IMR-90 (cell line): ENCODE measurements at regions not wholly inside any gene's neighbourhood (a gene's known extent, or its start where the extent isn't known, plus 50 kb on each side); places are given as distances from the start of the nearest gene placed in this dataset.

Experiments
- ATAC-seq: fragments of 200-7000 bp; cut with Tn5 transposase; 2 replicates; pipeline ENCODE4 v1.9.1; 2020; ENCODE audit warnings: low read depth, mild to moderate bottlenecking, moderate library complexity
- BruUV-seq: library from RNA; stranded (reverse); fragments of 400-500 nt; replicated peaks from 2 replicates; lab custom pipeline; 2021; lab: Mats Ljungman, UMichigan
- CTCF ChIA-PET: fragments of 300-600 bp; formaldehyde crosslinking; extraction: SDS; loops from one replicate; lab custom pipeline; 2021; ENCODE audit warnings: antibody characterized with exemption; lab: Yijun Ruan, JAX
- POLR2A ChIA-PET: fragments of 300-600 bp; sonication (Branson Sonifier 250); formaldehyde crosslinking; loops from one replicate; lab custom pipeline; 2022; ENCODE audit warnings: antibody characterized with exemption; ENCODE audit not compliant: unreplicated experiment; lab: Charles Lee
- DNase-seq: peaks from one replicate; pipeline ENCODE4 v3.0.0; 2013
- H2AFZ ChIP-seq: replicated peaks from 2 replicates; pipeline ENCODE3; 2013; ENCODE audit warnings: low read length, mild to moderate bottlenecking; ENCODE audit not compliant: poor library complexity
- H2AK5ac ChIP-seq: 2 replicates; pipeline ENCODE4 v1.6.1; 2013; ENCODE audit warnings: low read depth, low read length, inconsistent platforms
- H2AK9ac ChIP-seq: replicated peaks from 2 replicates; pipeline ENCODE3; 2013; ENCODE audit warnings: mild to moderate bottlenecking, low read depth, low read length, moderate library complexity; ENCODE audit not compliant: poor library complexity
- H2BK120ac ChIP-seq: 2 replicates; pipeline ENCODE4 v1.6.1; 2013; ENCODE audit warnings: low read depth, low read length, inconsistent platforms
- H2BK15ac ChIP-seq: 3 replicates; pipeline ENCODE4 v1.6.1; 2013; ENCODE audit warnings: low read depth, low read length, inconsistent platforms
- H2BK20ac ChIP-seq: 2 replicates; pipeline ENCODE4 v1.6.1; 2013; ENCODE audit warnings: low read depth, mild to moderate bottlenecking, inconsistent platforms, low read length, moderate library complexity
- H2BK5ac ChIP-seq: 2 replicates; pipeline ENCODE4 v1.6.1; 2013; ENCODE audit warnings: mild to moderate bottlenecking, low read depth, low read length, inconsistent platforms; ENCODE audit not compliant: poor library complexity, severe bottlenecking
- H3K14ac ChIP-seq: replicated peaks from 2 replicates; pipeline ENCODE4 v1.6.1; 2013; ENCODE audit warnings: low read depth, low read length, inconsistent platforms
- H3K18ac ChIP-seq: 2 replicates; pipeline ENCODE4 v1.6.1; 2013; ENCODE audit warnings: low read depth, low read length, control low read depth
- H3K23ac ChIP-seq: 2 replicates; pipeline ENCODE4 v1.6.1; 2013; ENCODE audit warnings: low read depth, low read length, inconsistent platforms
- H3K27ac ChIP-seq: 2 replicates; pipeline ENCODE4 v1.5.1; 2013; ENCODE audit warnings: mild to moderate bottlenecking, control low read depth, low read length; ENCODE audit not compliant: insufficient read depth
- H3K27me3 ChIP-seq: 2 replicates; pipeline ENCODE4 v1.6.1; 2013; ENCODE audit warnings: low read length; ENCODE audit not compliant: control insufficient read depth, insufficient read depth
- H3K36me3 ChIP-seq: 2 replicates; pipeline ENCODE4 v1.6.1; 2013; ENCODE audit warnings: low read length, mixed read lengths; ENCODE audit not compliant: control insufficient read depth, insufficient read depth
- H3K4ac ChIP-seq: 2 replicates; pipeline ENCODE4 v1.6.1; 2013; ENCODE audit warnings: low read depth, low read length, inconsistent platforms
- H3K4me1 ChIP-seq: 2 replicates; pipeline ENCODE4 v1.6.1; 2013; ENCODE audit warnings: low read length, mixed read lengths; ENCODE audit not compliant: control insufficient read depth, insufficient read depth
- H3K4me2 ChIP-seq: 2 replicates; pipeline ENCODE4 v1.6.1; 2013; ENCODE audit warnings: low read depth, mild to moderate bottlenecking, control low read depth, low read length, moderate library complexity
- H3K4me3 ChIP-seq: 2 replicates; pipeline ENCODE4 v1.5.1; 2013; ENCODE audit warnings: low read depth, mild to moderate bottlenecking, control low read depth, low read length, moderate library complexity; ENCODE audit not compliant: insufficient read depth
- H3K56ac ChIP-seq: 2 replicates; pipeline ENCODE4 v1.6.1; 2013; ENCODE audit warnings: low read length, inconsistent platforms; ENCODE audit not compliant: insufficient read depth; ENCODE audit errors: extremely low read depth
- H3K79me1 ChIP-seq, 2 experiments: 2 replicates each; pipeline ENCODE4 v1.6.1; 2013; ENCODE audit warnings: low read length in 2 of 2, inconsistent platforms in 1 of 2, low read depth in 1 of 2
- H3K9ac ChIP-seq: 2 replicates; pipeline ENCODE4 v1.6.1; 2013; ENCODE audit warnings: low read depth, low read length, control low read depth
- H3K9me1 ChIP-seq: 2 replicates; pipeline ENCODE4 v1.6.1; 2013; ENCODE audit warnings: low read length, inconsistent platforms; ENCODE audit not compliant: insufficient read depth
- H3K9me3 ChIP-seq: 2 replicates; pipeline ENCODE4 v1.6.1; 2013; ENCODE audit warnings: low read length; ENCODE audit not compliant: control insufficient read depth, insufficient read depth
- H4K20me1 ChIP-seq: 2 replicates; pipeline ENCODE4 v1.6.1; 2013; ENCODE audit warnings: low read length, inconsistent platforms; ENCODE audit not compliant: insufficient read depth
- H4K5ac ChIP-seq: 2 replicates; pipeline ENCODE4 v1.6.1; 2013; ENCODE audit warnings: mild to moderate bottlenecking, low read depth, low read length, control low read depth
- H4K8ac ChIP-seq, 2 experiments: 2 replicates each; pipeline ENCODE4 v1.6.1; 2013; ENCODE audit warnings: low read depth in 2 of 2, low read length in 2 of 2, control low read depth in 1 of 2, inconsistent platforms in 1 of 2
- H4K91ac ChIP-seq: 2 replicates; pipeline ENCODE4 v1.6.1; 2013; ENCODE audit warnings: low read depth, low read length, inconsistent platforms; ENCODE audit not compliant: insufficient read depth
- CHD1 ChIP-seq: IDR thresholded peaks from 2 replicates; pipeline ENCODE4 v1.6.1; 2012; ENCODE audit warnings: low read depth, low read length, improper control_type of control experiment
- MAFK ChIP-seq: IDR thresholded peaks from 2 replicates; pipeline ENCODE4 v1.6.1; 2012; ENCODE audit warnings: low read depth, low read length, improper control_type of control experiment
- MXI1 ChIP-seq: IDR thresholded peaks from 2 replicates; pipeline ENCODE4 v1.6.1; 2012; ENCODE audit warnings: low read depth, mild to moderate bottlenecking, low read length, moderate library complexity, borderline replicate concordance
- NFE2L2 ChIP-seq: fragments of 150-350 bp; IDR thresholded peaks from 2 replicates; pipeline ENCODE4 v1.6.1; 2016; ENCODE audit warnings: low read depth, mild to moderate bottlenecking, low read length
- RAD21 ChIP-seq: IDR thresholded peaks from 2 replicates; pipeline ENCODE4 v1.6.1; 2012; ENCODE audit warnings: low read length, improper control_type of control experiment
- WGBS, 2 experiments: methylation state at CpG; one replicate each; pipeline versions ENCODE4 v1.1.5 to v1.1.7; 2013; ENCODE audit warnings: missing lambda C conversion rate in 2 of 2; ENCODE audit not compliant: insufficient read length in 1 of 2; ENCODE audit errors: extremely low coverage in 2 of 2; 5-methylcytosine and 5-hydroxymethylcytosine counted together
- dilution Hi-C: fragments of 300-500 bp; cut with HindIII; formaldehyde crosslinking; loops from one replicate; pipeline ENCODE4 v1.14.3; 2018; ENCODE audit warnings: low sequenced_read_pairs; ENCODE audit not compliant: unreplicated experiment
- in situ Hi-C: fragments of 300-500 bp; cut with MboI; formaldehyde crosslinking; loops from 3 replicates; pipeline ENCODE4 v1.14.3; 2019; ENCODE audit warnings: low sequenced_read_pairs, inconsistent platforms, mixed read lengths
- intact Hi-C: fragments of 100-400 bp; cut with micrococcal nuclease; formaldehyde crosslinking; loops from 2 replicates; pipeline ENCODE4 v1.10.0; 2022

- no peak overlapping the region for H4K91ac ChIP-seq
- peaks cover 6% of the 10 kb centered on the region for H3K4me1 ChIP-seq
- H4K8ac ChIP-seq: peak overlapping the region in 1 of 2 experiments; percentile 40; a peak in 1 of 4 replicates
- no TSS peak for BruUV-seq
- no peaks in the 10 kb centered on the region for H3K27me3 ChIP-seq
- no peak overlapping the region for H2AK5ac ChIP-seq
- H3K18ac ChIP-seq: no peak overlapping the region
- ATAC-seq: no peak
- peaks cover 25 to 54% of the 10 kb centered on the region in 2 experiments for H3K79me1 ChIP-seq
- ChIA-PET CTCF (interaction anchor here (0.5 kb wide), 1 partner anchor 203 kb away, joined by 6 read pairs; no protein-coding TSS in a partner anchor), POLR2A (no interaction called here)
- dilution Hi-C loops: no loop called here
- in situ Hi-C loops: no loop called here
- H3K9me1 ChIP-seq: peaks cover 5% of the 10 kb centered on the region
- H3K4ac ChIP-seq: no peak overlapping the region
- H4K20me1 ChIP-seq: no peaks in the 10 kb centered on the region
- H3K36me3 ChIP-seq: peaks cover 8% of the 10 kb centered on the region
- H2BK5ac ChIP-seq: no peak overlapping the region
- no peak overlapping the region for H3K23ac ChIP-seq
- H2AK9ac ChIP-seq: no peak overlapping the region
- H3K56ac ChIP-seq: no peak overlapping the region
- DNase-seq: no peak
- no peak overlapping the region for H2BK15ac ChIP-seq
- no peak overlapping the region for H3K14ac ChIP-seq
- intact Hi-C loops: no loop called here
- WGBS, 2 experiments: 75% methylated on average over 2 of the region's 10 CpGs; no CpG with 5 or more reads in 1 of the 2 experiments
- H2BK20ac ChIP-seq: no peak overlapping the region; the same call in 1 of the 2 replicates
- H4K5ac ChIP-seq: no peak overlapping the region
- H3K9me3 ChIP-seq: no peaks in the 10 kb centered on the region
- peak overlapping the region; percentile 58 for H2AFZ ChIP-seq
- TF ChIP-seq NFE2L2: no peak
- TF ChIP-seq CHD1: no peak
- TF ChIP-seq MXI1: no peak
- TF ChIP-seq RAD21: no peak
- no peak for TF ChIP-seq MAFK
- no peak overlapping the region for H3K4me3 ChIP-seq
- no peak overlapping the region for H3K4me2 ChIP-seq
- no peak overlapping the region for H2BK120ac ChIP-seq
- no peak overlapping the region for H3K9ac ChIP-seq
- no peak overlapping the region for H3K27ac ChIP-seq
These were observed 237.6 kb downstream of the PTPRC start for GRCh38 chr1:198876371-198876871.
